Breast epithelium (tissue), 4 donors: ENCODE measurements at regions not wholly inside any gene's neighbourhood (a gene's known extent, or its start where the extent isn't known, plus 50 kb on each side); places are given as distances from the start of the nearest gene placed in this dataset.

Experiments
- DNase-seq, 2 donors: peaks; one replicate each; pipeline ENCODE4 v3.0.0-alpha.2; 2019; ENCODE audit warnings: low spot score in 2 of 2
- H3K27ac ChIP-seq, 2 donors: fragments of 200-600 bp; sonication (generic) in 1 of 2; one replicate each; pipeline ENCODE4 v1.5.1; 2016 to 2019; ENCODE audit warnings: mild to moderate bottlenecking in 1 of 2
- H3K27me3 ChIP-seq, 2 donors: fragments of 200-600 bp; sonication (generic) in 1 of 2; one replicate each; pipeline versions ENCODE4 v1.5.1 to v1.6.0; 2017 to 2019; ENCODE audit warnings: control low read depth in 1 of 2, mild to moderate bottlenecking in 1 of 2
- H3K36me3 ChIP-seq: fragments of 200-600 bp; one replicate; pipeline ENCODE4 v1.5.1; 2019
- H3K4me1 ChIP-seq, 2 donors: fragments of 200-600 bp; sonication (generic); one replicate each; pipeline ENCODE4 v1.5.1; 2016 to 2019; ENCODE audit warnings: control low read depth in 1 of 2
- H3K4me3 ChIP-seq, 3 donors: fragments of 200-600 bp; sonication (generic); 1 replicate in 2 of 3; 2 replicates in 1 of 3; pipeline ENCODE4 v1.5.1; 2016 to 2019; ENCODE audit warnings: mild to moderate bottlenecking in 3 of 3, moderate library complexity in 2 of 3
- H3K9me3 ChIP-seq, 2 donors: fragments of 200-600 bp; sonication (generic) in 1 of 2; one replicate each; pipeline ENCODE4 v1.5.1; 2016 to 2019; ENCODE audit warnings: control low read depth in 1 of 2
- CTCF ChIP-seq, 3 donors: fragments of 450-650 bp; IDR thresholded peaks; one replicate each; pipeline ENCODE4 v1.5.1; 2016 to 2017; ENCODE audit warnings: antibody characterized with exemption in 3 of 3, mild to moderate bottlenecking in 3 of 3, moderate library complexity in 3 of 3
- POLR2A ChIP-seq: fragments of 450-650 bp; IDR thresholded peaks from one replicate; pipeline ENCODE4 v1.6.1; 2016; ENCODE audit warnings: antibody characterized with exemption, mild to moderate bottlenecking, moderate library complexity
- POLR2AphosphoS5 ChIP-seq, 3 donors: sonication (generic); formaldehyde crosslinking; IDR thresholded peaks; one replicate each; pipeline ENCODE4 v1.6.1; 2017; ENCODE audit warnings: antibody characterized with exemption in 3 of 3
- intact Hi-C: fragments of 100-400 bp; cut with DNase I; formaldehyde crosslinking; loops from one replicate; pipeline ENCODE4 v1.15.1; 2023; ENCODE audit warnings: low total_unique reads

GRCh38 chr15:47333734-47334133 lies 383.6 kb upstream of the SEMA6D start:
- no peak for DNase-seq
- Histone ChIP-seq H3K4me3 (no peak overlapping the region), H3K9me3 (no peaks in the 10 kb centered on the region), H3K27ac (no peak overlapping the region), H3K4me1 (no peaks in the 10 kb centered on the region), H3K27me3 (no peaks in the 10 kb centered on the region), H3K36me3 (no peaks in the 10 kb centered on the region)
- intact Hi-C loops: no loop called here
- no peak for TF ChIP-seq POLR2A
- no peak for TF ChIP-seq CTCF (IDR thresholded peaks at IDR 0.05)
- TF ChIP-seq POLR2AphosphoS5 (IDR thresholded peaks at IDR 0.05): no peak

GRCh38 chr15:47334805-47335535 lies 382.3 kb upstream of the SEMA6D start:
- Histone ChIP-seq H3K4me1 (no peaks in the 10 kb centered on the region), H3K4me3 (no peak overlapping the region), H3K27ac (no peak overlapping the region), H3K9me3 (no peaks in the 10 kb centered on the region), H3K36me3 (no peaks in the 10 kb centered on the region), H3K27me3 (no peaks in the 10 kb centered on the region)
- TF ChIP-seq POLR2AphosphoS5 (IDR thresholded peaks at IDR 0.05) (no peak), POLR2A (no peak), CTCF (IDR thresholded peaks at IDR 0.05) (no peak)
- no peak for DNase-seq
- intact Hi-C loops: no loop called here

- intact Hi-C loops: no loop called here
Observed at GRCh38 chr15:47337106-47337505, 380.2 kb upstream of the SEMA6D start.

GRCh38 chr15:47337836-47338235 lies 379.5 kb upstream of the SEMA6D start:
- Histone ChIP-seq H3K9me3 (no peaks in the 10 kb centered on the region), H3K4me3 (no peak overlapping the region), H3K27me3 (no peaks in the 10 kb centered on the region), H3K36me3 (no peaks in the 10 kb centered on the region), H3K4me1 (no peaks in the 10 kb centered on the region), H3K27ac (no peak overlapping the region)
- intact Hi-C loops: no loop called here
- no peak for DNase-seq
- TF ChIP-seq POLR2A: no peak
- no peak for TF ChIP-seq POLR2AphosphoS5 (IDR thresholded peaks at IDR 0.05)
- TF ChIP-seq CTCF (IDR thresholded peaks at IDR 0.05): no peak

More at GRCh38 chr15:47337106-47337505, 380.2 kb upstream of the SEMA6D start:
- DNase-seq: no peak
- no peak for TF ChIP-seq CTCF (IDR thresholded peaks at IDR 0.05)
- no peak for TF ChIP-seq POLR2A
- TF ChIP-seq POLR2AphosphoS5 (IDR thresholded peaks at IDR 0.05): no peak
- no peak overlapping the region for H3K27ac ChIP-seq
- no peaks in the 10 kb centered on the region for H3K9me3 ChIP-seq
- H3K4me3 ChIP-seq: no peak overlapping the region
- H3K36me3 ChIP-seq: no peaks in the 10 kb centered on the region
- H3K27me3 ChIP-seq: no peaks in the 10 kb centered on the region
- H3K4me1 ChIP-seq: no peaks in the 10 kb centered on the region

GRCh38 chr15:47338771-47339170 lies 378.5 kb upstream of the SEMA6D start:
- H3K36me3 ChIP-seq: no peaks in the 10 kb centered on the region
- intact Hi-C loops: no loop called here
- no peaks in the 10 kb centered on the region for H3K4me1 ChIP-seq
- TF ChIP-seq CTCF (IDR thresholded peaks at IDR 0.05) (no peak), POLR2A (no peak), POLR2AphosphoS5 (IDR thresholded peaks at IDR 0.05) (no peak)
- no peaks in the 10 kb centered on the region for H3K9me3 ChIP-seq
- H3K27me3 ChIP-seq: no peaks in the 10 kb centered on the region
- DNase-seq: no peak
- H3K4me3 ChIP-seq: no peak overlapping the region
- H3K27ac ChIP-seq: no peak overlapping the region
